HG03159 (cell line): ENCODE measurements at regions not wholly inside any gene's neighbourhood (a gene's known extent, or its start where the extent isn't known, plus 50 kb on each side); places are given as distances from the start of the nearest gene placed in this dataset.

ENCODE experiments used
- ATAC-seq: cut with Tn5 transposase; IDR thresholded peaks from one replicate; pipeline ENCODE4 v1.9.1; 2021; ENCODE audit warnings: mild to moderate bottlenecking, moderate library complexity; ENCODE audit not compliant: unreplicated experiment

DNA sequence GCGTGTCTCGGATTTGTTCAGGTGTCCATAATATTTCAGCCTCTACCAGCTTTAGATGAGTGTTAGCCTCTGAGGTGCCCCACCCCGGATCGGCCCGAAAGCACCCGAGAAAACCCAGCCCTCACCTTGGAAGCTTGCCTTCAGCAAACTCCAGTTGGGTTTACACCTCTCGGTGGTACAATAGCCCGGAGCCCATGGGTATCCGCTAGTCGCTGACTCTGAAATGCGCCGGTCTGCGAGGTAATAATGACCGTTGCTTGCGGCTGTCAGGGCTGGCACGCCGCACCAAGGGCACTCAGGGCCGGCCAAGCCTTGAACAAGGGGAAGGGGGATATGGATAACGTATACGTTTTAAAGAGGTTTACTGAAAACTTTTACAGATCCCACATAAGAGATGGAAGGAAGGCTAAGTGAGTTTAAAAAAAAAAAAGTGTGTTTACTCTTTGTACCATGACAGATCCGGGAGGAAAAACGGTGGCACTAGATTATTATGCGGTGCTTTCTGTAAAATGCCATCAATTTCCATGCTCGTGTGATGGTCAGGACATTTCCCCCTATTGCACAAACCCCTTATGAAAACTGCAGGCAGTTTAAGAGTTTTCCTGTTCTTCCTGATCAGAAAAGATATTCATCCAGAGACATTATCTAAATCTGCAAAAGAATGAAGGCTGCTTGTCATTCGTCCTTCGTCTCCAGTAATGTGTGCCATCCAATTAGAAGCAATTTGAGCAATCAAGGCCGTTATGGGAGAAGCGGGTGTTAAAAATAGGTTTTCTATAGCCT is 124.2 kb downstream of the TMEM161B start:
- no peak for ATAC-seq

DNA sequence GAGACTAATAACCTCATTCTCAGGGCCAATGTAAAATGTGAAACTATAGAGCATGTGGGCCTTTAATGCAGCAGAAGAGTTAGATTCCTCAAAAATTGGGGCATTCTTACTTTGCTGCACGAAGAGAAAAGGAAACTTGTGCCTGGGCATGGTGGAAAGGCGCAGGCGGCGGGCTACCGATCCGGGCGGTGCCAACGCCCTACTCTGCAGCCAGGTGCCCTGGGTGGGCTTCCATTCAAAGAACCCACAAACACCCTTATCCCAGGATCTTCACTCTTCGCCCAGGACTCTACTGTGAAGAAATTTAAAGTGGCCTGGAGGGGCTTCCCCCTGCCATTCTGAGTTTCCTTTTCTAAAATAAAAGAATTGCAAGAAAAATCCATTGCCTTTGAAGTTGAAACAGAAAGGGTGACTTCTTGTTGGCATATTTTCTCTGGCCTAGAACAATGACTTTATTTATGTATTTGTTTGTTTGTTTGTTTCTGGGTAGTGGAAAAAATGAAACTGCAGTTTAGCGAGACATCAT is 124.9 kb downstream of the TMEM161B start:
- ATAC-seq, result no peak

DNA sequence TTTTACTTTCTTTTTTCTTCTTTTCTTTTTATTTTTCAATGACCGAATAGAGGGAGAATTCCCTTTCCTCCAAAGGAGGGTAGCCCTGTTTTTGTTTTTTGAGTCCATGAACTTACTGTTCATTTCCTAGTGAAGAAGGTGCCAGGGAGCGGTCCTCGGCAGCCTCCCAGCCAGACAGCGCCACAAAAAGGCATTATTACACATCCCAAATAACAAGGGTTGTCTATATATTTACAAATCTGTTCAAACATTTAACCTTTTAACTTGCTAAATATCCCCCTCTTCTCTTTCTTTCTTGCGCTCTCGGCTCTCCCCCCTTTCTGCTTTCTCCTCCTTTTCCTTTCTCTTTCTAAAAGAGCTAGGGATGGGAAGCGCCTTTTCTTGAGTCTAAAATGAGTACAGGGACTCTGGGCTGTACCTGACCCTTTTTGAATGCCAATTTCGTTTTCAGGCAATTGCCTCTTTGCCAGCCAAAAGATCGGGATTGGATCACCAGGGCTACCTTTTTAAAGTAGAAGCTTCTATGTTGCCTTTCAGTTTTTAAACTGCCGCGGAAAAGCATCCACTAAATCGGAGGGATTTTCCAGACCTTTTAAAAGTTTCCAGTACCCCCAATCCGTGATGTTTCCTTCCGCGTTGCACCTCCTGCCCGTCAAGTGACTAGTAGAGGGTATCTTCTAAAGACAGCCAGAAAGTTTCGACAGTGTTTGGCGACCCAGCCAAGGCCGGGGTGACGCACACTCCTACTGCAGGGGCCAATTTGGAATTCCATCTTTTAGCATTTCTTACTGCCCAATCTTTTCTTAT is 125.6 kb downstream of the TMEM161B start:
- no peak for ATAC-seq

DNA sequence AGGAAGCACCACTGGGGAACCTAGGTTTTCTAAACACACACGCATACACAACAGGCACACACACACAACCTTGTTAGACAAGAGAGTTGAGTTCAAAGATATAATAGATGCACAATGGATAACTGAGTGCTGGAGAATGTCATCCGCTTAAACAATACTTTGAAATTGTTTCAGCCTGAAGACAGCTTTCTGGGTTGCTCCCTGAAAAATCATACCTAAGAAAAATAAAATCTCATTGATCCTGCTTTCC is 126.1 kb downstream of the TMEM161B start:
- ATAC-seq, result no peak

DNA sequence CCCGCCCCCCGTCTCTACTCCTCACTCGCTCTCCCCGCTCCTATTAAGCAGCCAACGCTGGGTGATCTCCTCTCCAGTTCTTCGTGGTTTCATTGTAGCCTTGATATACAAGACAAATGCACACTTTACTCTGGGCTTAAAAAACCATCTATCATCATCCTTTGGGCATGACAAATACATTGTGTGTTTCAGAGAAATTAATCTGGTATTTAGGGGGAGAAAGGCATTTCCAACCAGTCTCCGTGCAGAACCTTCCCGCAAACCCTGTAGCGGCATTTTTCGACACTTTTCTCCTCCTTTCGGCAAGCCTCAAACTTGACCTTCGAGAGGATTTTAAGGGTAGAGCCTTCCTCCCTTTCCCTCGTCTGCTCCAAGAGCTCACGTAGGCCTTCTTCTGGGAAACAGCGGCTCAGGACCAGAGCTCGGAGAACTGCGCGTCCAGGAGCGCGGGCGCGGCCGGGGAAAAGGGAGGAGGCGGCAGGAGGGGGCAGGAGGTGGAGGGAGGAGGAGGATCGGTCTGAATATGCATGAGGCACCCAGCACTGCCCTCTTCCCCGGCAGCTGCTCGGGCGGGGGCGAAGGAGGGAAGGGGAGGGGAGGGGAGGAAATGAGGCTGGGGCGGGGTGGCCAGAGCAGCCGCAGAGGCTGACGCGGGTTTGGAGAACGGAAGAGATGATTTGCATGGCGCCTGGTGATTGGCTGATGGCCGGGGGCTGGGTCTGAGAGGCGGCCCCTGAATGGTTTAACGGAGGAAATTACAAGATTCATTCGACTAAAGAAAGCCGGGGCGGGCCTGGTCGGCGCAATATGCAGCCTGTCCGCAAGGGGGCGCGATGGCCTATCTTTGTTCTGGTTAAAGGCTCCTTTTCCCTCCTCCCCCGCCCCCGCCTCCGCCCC is 127.5 kb downstream of the TMEM161B start:
- peak; percentile 97 for ATAC-seq

DNA sequence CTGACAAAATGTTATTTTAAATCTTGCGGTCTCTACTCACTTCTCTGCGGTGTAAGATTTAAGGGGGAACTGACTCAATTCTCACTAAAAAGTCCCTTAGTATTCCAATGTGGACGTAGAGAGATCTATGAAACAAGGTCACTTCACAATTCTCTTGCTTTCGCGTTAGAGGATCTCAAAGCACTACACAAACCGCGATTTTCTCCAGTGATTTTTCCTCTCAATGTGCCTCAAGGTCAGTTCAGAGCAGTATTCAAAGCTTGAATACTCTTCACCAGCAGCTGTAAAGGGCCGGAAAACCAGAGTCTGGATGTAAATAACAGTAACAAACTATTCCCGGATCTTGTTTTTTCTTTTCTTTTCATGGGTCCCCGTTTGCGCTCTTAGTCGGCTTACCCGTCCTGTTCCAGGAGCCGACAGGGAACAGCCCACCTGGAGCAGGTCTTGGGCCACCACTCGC is 128.2 kb downstream of the TMEM161B start:
- ATAC-seq, result no peak

DNA sequence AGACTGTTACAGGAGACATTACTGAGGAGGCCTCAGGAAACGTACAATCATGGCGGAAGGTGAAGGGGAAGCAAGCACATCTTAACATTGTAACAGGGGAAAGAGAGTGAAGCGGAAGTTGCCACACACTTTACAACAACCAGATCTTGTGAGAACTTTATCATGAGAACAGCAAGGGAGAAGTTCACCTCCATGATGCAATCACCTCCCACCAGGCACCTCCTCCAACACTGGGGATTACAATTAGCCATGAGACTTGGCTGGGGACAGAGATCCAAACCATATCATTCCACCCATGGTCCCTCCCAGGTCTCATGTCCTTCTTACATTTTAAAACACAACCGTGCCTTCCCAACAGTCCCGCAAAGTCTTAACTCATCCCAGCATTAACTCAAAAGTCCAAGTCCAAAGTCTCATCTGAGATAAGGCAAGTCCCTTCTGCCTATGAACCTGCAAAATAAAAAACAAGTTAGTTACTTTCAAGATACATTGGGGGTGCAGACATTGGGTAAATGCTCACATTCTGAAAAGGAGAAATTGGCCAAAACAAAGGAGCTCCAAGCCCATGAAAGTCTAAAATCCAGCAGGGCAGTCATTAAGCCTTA is 138.3 kb downstream of the TMEM161B start:
- no peak for ATAC-seq

DNA sequence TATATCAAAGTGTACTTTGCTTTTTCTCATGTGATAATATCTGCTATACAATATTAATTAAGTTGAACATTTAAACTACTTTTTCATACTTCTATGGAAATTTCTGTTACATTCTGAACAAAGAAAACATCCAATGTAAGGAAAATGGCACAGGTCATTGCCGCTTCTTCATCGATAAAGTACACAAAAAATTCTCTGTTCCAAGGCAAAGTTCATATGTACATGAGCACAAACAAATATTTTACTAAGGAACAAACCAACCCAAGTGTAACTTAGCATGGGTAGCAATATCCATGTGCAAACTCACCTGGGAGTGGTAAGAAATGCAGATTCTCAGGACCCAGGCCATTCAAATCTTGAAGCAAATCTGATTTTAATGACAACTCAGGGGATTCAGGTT is 139.8 kb downstream of the TMEM161B start:
- ATAC-seq, result no peak

DNA sequence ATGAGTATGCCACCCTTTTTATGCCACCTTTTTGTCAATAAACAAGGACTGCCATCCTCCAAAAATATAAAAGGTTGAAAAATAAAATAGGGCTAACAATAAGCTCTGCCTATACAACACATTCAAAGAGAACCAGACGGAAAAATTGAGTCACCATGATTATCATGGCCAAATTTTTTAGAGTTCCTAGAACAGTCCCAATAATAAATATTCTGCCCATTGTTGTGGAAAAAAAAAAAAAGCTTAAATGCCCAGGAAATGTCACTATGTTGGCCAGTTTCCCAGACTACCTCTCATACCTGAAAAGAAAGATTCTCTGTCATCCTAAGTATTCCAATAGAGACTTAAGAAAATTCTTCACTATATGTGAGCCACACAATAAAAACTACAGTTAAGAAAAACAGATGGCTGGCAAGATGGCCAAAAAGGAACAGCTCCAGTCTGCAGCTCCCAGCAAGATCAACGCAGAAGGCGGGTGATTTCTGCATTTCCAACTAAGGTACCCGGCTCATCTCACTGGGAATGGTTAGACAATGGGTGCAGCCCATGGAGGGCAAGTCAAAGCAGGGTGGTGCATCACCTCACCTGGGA is 149.0 kb downstream of the TMEM161B start:
- no peak for ATAC-seq

DNA sequence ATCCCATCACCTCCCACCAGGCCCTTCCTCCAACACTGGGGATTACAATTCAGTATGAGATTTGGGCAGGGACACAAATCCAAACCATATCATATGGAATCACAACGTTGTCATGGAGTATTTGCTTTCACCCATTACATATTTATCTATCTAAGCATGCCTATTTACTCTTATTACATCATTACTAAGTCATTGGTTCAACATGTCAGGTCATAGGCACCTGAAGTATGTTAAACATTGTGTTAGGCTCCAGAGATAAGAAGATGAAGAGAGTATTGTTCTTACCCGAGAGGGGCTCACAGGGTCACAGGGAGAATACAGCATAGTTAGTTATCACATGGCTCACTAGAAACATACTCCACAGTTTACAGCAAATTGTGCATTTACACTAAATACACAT is 150.5 kb downstream of the TMEM161B start:
- no peak for ATAC-seq

DNA sequence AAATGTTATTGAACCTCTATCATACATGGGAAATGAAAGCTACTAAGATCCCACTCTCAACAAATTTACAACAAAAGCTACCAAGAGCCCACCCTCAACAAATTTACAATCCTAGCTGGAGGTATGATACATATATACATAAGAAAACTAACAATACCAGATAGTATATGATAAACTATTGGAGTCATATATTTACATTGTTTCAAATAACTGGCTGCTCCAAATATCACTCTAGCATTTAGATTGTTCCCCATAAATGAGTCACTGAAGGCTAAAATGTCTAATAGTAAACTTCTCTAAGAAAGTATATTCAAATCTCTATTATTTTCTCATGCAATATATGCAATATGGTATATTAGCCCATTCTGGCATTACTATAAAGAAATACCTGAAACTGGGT is 151.1 kb downstream of the TMEM161B start:
- no peak for ATAC-seq

DNA sequence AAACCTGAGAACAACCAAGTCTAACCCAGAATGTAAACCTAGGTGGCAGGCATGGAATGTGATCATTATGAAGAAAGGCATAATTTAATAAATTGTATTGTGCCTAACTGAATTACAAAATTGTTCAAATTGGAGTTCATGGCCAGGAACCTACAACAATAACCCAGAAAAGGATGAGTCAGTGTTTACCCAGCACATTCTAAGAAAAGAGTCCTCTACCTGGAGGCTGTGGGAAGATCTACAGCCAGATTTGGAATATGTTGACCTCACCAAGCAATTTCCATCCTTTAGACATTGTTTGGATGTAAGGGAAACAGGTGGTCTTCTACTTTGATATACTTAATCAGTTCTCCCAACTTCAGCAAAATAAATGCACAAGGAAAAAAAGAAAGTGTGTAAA is 152.2 kb downstream of the TMEM161B start:
- ATAC-seq, result no peak

DNA sequence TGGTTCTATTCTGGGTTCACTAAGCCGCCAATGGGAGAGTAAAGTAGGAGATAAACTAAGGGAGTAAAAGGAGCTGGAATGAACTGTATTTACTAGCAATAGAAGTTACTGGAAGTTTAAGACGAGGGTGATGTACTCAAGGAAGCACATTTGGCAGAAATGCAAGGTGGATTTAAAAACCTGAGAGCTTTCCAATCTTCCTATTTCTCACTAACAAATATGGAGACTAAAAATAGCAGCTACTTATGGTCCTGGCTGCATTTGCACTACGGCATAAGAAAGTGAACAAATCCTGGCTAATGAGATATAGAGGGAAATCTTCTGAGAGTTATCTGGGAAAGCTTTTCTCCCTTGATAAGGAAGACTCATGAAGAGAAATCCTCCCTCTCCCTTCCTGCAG is 153.4 kb downstream of the TMEM161B start:
- ATAC-seq, result no peak

DNA sequence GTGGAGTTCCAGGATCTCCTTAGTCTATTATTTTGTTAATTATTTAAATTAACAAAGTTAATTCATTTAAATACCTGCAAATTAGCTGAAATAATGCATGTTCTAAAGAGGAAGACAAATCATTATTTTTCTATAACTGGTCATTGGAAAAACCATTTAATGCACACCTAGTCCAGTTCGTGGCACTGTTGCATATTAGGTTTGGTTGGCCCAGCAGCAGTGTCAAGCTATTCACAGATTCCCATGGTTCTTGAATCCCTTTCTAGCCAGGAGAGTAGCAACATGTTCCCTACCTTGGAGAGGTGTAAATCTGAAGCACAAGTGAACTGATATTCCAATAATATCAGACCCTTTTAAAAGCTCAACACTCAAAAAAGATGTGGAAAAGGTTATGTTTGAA is 155.2 kb downstream of the TMEM161B start:
- no peak for ATAC-seq

DNA sequence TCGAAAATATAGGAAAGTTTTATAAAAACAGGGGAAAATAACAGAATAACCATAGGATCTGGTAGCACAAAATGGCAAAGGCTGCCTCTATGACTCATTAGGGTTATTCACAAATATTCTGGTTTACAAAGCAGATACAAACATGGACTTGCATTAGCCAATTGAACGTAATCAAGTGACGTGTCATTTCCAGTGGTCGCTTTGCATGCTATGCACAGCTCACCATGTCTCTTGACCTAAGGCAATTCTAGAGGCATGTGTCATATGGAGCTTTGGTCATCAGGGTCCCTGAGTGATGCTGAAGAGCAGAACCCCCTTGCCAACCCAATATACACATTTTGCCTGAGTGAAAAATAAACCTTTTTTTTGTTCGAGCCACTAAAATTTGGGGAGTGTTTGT is 158.8 kb downstream of the TMEM161B start:
- no peak for ATAC-seq

DNA sequence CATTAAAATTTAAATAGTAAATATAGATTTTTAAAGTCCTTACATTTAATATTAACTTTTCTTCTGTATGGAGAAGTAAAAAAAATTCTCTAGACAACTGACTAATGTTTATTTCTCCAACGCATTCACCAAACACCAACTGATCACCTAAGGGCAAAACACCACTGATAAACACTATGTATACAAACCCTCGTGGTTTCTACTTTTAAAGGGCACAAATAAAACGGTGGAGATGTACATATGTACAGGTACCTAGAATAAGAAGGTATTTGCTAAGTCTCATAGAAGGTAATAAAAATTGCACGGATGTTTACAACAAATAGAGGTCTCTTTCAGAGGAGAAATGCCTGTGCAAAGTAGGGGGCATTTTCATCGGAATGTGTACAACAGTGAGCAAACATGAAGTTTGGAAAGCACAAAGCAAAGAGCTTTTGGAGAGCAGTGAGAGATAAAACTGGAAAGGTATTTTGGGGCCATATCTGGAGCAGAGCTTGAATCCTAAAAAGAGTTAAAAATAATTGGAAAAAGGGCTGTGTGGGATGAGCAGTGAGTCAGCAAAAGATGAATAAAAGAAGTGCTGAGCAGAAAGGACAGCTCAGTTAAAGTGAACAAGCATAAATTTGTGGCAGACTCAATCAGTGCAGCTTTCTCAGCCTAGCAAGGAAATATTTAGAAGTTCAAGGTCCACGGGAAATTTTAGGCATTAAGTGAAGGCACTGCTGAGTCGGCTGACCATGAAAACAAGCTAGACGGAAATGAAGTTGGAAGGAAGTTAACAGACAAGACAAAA is 160.0 kb downstream of the TMEM161B start:
- ATAC-seq, result no peak

DNA sequence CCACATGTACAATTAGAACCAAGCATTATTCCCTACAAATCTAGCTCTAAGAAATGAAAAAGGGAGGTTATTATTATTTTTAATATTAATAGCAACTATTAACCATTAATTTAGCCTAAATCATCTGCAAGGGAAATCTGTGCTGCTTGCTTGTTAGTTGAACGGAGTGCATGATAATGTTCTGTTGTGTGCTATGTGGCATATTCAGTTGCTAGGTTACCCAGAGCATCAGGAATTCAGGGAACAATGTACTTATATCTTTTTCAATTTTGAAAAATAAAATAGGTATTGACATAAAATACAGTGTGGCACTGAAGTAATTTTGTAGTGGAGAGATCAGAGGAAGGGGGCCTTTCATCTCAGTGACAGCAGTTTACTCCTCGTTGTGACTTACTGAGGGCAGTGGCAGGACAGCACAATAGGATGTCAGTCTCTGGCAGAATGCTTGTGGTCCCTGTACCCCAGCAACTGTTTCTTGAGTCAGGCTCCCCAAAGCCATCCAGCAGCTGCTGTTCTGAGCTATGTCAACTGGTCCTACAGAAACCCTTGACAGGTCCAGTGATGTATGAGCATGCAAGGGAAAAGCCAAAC is 173.6 kb downstream of the TMEM161B start:
- no peak for ATAC-seq

DNA sequence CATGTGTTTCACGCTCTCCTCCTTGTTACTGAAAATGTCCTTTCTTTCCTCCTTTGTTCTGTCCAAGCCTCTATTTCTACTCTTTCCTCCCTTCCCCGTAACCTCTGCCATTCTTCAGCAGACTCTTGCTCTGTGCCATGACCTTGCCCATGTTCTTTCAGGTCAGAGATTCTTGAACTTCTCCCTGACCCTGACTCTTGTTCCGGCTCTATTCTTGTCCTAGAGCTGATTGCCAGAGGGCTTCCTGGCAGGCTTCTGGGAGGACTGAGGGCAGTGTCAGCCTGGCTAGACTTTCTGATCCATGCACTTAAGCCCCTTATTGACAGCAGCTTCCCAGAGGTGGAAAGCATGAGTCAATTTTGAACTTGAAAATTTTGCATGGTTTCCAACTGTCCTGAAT is 174.2 kb downstream of the TMEM161B start:
- no peak for ATAC-seq

DNA sequence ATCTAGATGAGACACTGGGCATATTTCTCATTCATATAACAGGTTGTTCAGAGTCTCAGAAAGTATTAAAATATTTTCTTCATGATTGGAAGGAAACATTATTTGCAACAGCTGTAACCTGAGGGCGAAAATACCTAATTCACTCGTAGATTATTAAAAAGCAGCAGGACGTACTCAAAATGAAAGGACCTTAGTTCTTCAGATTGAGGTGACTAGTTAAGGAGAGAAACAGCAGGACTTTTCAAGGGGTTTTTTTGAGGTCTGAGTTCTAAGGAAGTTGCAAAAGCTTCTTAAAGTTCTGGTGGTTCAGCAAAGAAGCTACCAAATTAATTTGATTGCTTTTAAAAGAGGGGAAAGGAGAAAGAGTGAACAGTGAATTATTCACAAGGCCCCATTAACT is 174.9 kb downstream of the TMEM161B start:
- no peak for ATAC-seq
